ENCODE measurements at regions not wholly inside any gene's neighbourhood (a gene's known extent, or its start where the extent isn't known, plus 50 kb on each side); places are given as distances from the start of the nearest gene placed in this dataset.

DNA sequence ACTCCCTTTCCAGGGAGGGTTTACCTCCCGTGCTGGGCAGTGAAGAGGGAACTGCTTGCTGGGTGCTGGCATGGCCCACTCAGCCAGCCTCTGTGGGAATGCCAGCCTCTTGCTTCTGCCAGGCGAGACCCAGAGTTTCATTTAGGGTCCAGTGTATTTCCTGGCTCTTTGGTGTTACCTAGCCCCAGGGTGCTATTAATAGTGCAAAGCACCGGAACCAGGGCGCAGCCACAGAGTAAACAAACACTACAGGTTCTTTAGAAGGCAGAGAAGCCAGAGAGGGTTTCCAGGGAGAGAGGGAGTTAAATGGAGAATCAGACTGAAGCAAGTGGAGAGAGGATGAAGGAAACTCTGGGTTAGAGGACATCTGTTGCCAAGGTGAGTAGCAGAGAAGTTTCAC is 74.9 kb upstream of the SPATA13 start:
- no peak for FAIRE-seq

DNA sequence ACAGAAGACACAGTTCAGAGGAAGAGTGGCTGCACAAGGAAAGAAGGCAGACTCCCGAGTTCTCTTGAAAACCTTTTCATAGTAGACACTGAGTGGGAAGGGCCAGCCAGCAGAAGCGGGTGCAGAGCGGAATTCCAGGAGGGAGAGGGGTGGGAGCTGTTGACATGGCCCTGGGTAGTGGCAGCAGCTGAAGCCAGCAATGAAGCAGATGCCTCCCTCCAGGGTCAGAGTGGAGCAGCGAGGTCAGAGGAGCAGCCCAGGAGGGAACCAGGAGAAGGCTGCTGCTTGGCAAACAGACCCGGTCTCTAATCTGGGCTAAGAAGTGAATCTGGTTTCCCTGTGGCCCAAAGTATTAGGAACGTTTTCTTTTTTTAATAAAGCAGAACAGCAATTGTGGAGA is 73.9 kb upstream of the SPATA13 start:
- no peak for FAIRE-seq

- FAIRE-seq: no peak
Observed at GRCh38 chr13:24087605-24088225, 72.8 kb upstream of the SPATA13 start.

DNA sequence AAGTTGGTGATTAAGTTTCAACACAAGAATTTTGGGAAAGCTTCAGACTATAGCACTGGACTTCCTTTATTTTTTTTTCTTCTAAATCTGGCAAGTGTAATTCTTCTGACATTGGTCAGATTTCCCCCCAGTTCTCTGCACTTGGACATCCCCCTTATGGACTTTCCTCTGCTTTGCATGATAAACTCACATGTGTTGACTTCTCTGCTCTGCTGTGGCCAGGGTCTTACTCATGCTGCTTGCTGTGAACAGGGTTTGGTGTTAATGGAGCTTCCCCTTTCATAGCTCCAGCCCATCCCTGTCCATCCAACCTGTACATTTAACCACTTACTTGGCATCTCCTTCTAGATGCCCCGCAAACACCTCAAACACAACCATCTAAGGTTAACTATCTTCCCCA is 70.5 kb upstream of the SPATA13 start:
- FAIRE-seq: no peak

- FAIRE-seq: no peak
Observed at GRCh38 chr13:24091080-24091479, 69.4 kb upstream of the SPATA13 start.

DNA sequence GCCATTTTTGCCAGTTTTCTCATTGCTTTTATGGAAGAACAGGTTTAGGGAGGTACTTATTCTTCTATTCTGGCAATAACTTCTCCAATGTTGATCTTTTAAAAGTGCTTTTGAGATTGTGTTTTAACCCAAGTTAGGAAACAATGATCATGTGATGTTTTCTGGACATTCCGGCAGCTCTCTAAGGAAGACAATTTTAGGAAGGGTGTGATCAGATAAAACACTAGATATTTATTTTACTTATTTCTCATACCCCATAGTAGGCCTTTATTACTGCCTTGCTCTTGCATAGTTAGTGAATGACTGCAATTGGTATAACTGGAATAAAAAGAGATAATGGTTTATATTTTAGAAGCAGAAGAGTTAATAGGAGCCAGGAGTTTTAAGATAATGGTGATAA is 68.4 kb upstream of the SPATA13 start:
- FAIRE-seq: no peak

DNA sequence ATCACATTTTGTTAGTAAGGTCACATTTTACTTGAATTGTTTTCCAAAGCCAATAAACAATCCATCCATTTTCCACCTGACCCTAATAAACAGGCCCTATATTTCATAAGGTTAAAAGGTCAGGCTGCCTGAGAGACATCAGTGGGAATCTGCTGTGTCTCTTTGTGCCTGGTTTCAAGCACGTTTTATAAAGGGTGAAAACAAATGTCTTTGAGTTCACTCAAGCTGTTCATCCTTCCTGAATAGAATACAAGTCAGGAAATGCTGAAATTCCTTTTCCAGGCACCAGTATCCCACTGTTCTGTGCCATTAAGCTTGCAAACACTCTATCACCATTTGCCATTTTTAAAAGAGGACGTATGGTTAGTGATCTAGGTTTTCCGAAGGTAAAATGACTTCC is 67.5 kb upstream of the SPATA13 start:
- no peak for FAIRE-seq

- no peak for FAIRE-seq
Observed at GRCh38 chr13:24096659-24097058, 63.9 kb upstream of the SPATA13 start.

DNA sequence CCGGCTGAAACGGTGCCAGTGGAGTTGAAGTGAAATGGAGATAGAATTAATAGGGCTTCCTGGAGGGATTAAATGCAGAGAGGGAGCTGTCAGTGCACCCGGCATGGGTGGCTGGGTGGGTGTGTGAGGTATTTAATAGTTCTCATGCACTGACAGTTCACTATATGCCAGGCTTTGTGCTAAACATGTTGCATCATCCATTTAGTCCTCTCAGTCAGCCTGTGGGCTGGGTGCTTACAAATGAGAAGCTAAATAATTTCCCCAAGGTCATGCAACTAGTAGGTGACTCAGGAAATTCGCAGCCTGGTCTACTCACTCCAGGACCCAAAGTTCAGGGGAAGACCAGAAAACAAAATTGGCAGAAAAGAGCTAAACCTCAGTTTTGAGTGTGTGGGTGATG is 63.5 kb upstream of the SPATA13 start:
- FAIRE-seq: no peak

- FAIRE-seq: no peak
Observed at GRCh38 chr13:24097667-24098066, 62.9 kb upstream of the SPATA13 start.

DNA sequence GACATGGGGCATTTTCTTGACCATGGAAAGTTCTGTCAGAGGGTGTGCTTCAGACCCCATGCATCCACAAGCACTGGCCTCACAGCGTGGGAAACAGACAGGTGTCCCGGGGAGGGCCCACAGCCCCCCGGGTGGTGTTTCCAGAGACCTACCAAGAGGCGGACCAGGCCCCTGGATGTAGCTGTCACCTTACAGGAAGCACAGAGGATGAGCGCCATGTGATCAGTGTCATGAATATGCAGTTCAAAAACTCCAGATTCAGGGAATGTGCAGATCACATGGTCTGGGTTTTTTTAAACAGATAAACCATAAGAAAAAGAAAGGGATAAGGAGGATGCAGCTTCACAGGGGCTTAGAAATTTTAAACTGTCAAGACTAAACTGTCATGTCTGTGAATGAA is 61.0 kb upstream of the SPATA13 start:
- no peak for FAIRE-seq

DNA sequence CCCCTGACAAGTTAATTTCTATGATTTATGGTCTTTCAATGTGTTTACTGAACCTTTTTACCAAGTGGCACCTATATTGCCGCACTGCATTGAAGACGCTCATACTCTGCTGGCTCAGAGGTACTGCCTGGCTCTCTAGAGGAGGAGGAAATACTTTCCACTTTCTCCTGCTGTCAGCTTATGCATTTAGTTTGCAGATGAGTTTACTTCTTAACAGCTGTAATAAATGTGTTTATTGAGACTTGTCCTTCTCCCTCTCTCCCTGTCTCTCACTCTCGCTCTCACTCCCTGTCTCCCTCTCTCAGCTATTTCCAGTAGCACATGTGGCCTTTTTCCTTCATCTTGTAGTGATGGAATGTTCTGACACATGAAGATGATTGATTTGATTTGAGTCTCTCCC is 60.3 kb upstream of the SPATA13 start:
- no peak for FAIRE-seq

GRCh38 chr13:24103782-24104372 is 56.6 kb upstream of the SPATA13 start:
- FAIRE-seq: no peak

DNA sequence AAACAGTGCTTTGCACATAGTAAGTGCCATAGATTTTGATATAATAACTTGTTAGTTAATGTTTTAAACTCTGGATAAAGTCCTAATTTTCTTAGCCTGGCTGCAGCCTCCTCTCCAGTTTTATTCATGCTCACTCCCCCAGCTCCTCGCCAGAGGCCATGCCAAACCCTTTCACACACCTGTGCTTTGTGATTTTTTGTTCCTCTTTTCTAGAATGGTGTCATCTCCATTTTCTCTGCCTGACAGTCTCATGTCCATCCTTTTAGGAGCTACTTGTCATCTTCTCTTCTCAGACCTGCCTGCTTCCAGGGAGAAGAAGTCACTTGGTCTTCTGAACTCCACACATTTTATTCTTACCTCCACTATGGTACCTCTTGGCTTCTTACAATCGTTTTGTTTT is 55.8 kb upstream of the SPATA13 start:
- FAIRE-seq: no peak

GRCh38 chr13:24106429-24106828 is 54.1 kb upstream of the SPATA13 start:
- FAIRE-seq: no peak

DNA sequence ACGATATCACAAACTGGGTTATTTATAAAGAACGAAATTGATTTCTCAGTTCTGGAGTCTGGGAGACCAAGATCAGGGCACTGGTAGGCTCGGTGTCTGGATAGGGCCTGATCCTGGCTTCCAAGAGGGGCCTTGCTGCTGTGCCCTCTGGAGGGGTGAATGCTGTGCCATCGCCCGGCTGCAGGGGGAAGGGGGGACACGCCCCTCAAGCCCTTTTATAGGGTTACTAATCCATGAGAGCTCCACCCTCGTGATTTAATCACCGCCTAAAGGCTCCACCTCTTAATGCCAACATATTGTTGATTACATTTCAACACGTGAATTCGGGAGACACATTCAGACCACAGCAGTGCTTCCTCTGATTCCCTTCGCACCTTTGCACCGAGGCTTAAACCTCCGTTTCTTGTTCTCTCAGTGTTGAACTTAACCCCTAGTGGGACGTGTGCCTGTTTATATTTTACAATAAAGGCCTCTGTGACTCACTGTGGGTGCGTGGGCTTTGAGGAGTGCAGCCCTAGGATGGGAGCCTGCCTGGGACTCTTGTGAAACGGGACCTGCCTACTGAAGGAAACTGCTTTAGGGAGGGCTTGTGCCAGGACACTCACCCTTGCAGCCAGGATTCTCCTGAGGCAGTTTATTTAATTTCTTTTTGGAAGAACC is 52.4 kb upstream of the SPATA13 start:
- no peak for FAIRE-seq

- FAIRE-seq: no peak
Observed at GRCh38 chr13:24108615-24108965, 51.9 kb upstream of the SPATA13 start.

GRCh38 chr13:24110011-24110410 is 50.5 kb upstream of the SPATA13 start:
- no peak for FAIRE-seq

Data from G401.6 (cell line).